ENCODE measurements at regions not wholly inside any gene's neighbourhood (a gene's known extent, or its start where the extent isn't known, plus 50 kb on each side); places are given as distances from the start of the nearest gene placed in this dataset.

- H3K27ac ChIP-seq = no peak overlapping the region
- no peak overlapping the region for H3K4me3 ChIP-seq
Observed at GRCh38 chr2:30046396-30046795, 100.4 kb upstream of the YPEL5 start.

- H3K27ac ChIP-seq = no peak overlapping the region
Observed at GRCh38 chr2:30046979-30047378, 99.8 kb upstream of the YPEL5 start.

GRCh38 chr2:30048636-30049175, 98.1 kb upstream of the YPEL5 start:
- H3K4me3 ChIP-seq = no peak overlapping the region
- no peak overlapping the region for H3K27ac ChIP-seq

More at GRCh38 chr2:30046979-30047378, 99.8 kb upstream of the YPEL5 start:
- no peak overlapping the region for H3K4me3 ChIP-seq

GRCh38 chr2:30055548-30055947, 91.3 kb upstream of the YPEL5 start:
- Histone ChIP-seq H3K4me3 (no peak overlapping the region), H3K27ac (no peak overlapping the region)

- Histone ChIP-seq H3K27ac (no peak overlapping the region), H3K4me3 (no peak overlapping the region)
Observed at GRCh38 chr2:30060562-30060961, 86.2 kb upstream of the YPEL5 start.

DNA sequence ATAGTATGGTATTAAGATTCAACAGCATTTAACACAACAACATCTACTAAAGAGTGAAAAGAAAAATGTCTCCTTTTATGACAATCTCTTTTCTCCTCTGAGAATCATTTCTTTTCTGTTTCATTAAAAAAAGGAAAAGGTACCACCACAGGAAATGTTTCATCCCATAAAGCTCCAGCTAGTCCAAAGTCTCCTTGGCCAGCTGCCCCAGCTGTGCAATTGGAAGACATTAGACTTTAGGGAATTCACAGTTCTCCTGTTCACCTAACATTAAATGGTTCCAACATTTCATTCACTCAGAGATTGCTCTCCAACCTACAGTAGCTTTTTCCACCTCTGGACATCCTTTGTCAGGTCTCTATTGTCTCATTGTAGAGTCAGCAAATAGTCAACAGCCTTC, 78.7 kb upstream of the YPEL5 start:
- Histone ChIP-seq H3K4me3 (no peak overlapping the region), H3K27ac (no peak overlapping the region)

DNA sequence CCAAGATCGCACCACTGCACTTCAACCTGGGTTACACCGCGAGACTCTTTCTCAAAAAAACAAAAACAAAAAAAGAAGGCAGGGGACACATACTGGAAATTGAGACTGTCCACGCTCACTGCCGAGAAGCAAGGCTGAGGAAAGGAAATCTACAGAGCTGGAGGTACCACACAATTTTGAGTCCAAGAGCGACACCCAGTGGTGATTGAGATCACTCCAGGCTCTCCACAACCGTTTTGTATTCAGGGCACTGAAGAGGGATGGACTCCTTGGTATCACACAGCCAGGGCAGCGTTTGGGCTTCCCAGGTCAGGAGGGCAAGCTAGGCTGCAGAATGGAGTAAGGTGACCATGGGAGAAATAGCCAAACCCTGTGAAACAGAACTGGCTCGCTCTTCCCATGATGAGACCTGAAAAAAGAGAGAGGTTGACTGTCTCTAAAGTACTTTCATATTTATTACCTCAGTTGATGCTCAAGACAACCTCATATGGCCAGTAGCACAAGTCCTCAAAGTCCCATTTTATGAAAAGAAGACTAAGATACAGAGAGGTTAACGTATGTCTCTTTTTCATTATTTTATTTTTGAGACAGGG, 74.5 kb upstream of the YPEL5 start:
- H3K27ac ChIP-seq = no peak overlapping the region
- no peak overlapping the region for H3K4me3 ChIP-seq

GRCh38 chr2:30073523-30073922, 73.3 kb upstream of the YPEL5 start:
- no peak overlapping the region for H3K4me3 ChIP-seq
- H3K27ac ChIP-seq = no peak overlapping the region

DNA sequence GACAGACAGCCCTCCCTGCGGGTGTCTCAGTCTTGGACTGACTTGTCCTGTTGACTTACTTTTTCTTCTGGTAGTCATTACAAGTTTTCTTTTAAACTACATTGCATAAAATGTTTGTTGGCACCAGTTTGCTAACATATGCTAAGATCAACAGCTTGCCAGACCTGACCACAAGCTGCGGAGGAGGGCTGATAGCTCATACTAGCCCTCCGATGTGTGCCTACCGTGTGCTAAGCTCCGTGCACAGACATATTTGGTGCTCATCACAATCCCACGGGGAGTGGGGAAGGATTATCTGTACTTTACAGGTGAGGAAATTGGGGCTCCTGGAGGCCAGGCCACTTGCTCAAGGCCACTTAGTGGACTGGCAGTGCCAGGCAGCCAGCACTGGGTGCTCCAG, 72.8 kb upstream of the YPEL5 start:
- H3K27ac ChIP-seq = no peak overlapping the region
- H3K4me3 ChIP-seq = no peak overlapping the region

DNA sequence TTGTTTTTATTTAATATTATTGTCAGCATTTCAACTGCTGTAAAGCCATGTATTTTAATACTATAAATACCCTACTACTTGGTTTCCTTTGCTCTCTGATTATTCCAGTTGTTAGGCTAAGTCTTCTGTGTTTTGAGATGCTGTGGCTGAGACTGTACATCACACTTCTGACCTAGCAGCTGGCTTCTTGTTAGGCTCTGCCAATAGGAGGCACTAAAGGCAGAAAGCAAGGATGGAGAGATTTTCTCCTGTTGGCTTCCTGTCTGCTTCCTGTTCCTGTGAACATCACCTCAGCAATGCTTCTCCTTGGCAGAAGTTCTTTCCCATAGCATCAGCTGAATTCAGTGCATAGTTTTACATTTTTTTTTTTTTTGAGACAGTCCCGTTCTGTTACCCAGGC, 68.3 kb upstream of the YPEL5 start:
- no peak overlapping the region for H3K4me3 ChIP-seq

GRCh38 chr2:30084915-30085314, 61.9 kb upstream of the YPEL5 start:
- H3K4me3 ChIP-seq = no peak overlapping the region

More for the DNA sequence above, 68.3 kb upstream of the YPEL5 start:
- no peak overlapping the region for H3K27ac ChIP-seq

GRCh38 chr2:30089171-30089570, 57.6 kb upstream of the YPEL5 start:
- no peak overlapping the region for H3K27ac ChIP-seq
- no peak overlapping the region for H3K4me3 ChIP-seq

More at GRCh38 chr2:30084915-30085314, 61.9 kb upstream of the YPEL5 start:
- no peak overlapping the region for H3K27ac ChIP-seq

DNA sequence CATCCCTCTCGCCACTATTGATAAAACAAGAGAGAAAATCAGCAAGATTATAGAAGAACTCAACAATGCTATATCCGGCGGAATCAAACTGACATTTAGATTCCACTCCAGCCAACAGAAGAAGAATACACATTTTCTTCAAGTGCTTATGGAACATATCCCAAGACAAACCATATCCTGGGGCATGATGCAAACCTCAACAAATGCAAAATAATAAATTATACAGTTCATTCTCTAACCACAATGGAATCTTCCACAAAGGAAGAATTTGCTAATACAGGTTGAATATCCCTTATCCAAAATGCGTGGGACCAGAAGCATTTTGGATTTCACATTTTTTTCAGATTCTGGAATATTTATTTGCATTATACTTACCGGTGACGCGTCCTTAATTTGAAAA, 51.4 kb upstream of the YPEL5 start:
- H3K4me3 ChIP-seq = no peak overlapping the region

DNA sequence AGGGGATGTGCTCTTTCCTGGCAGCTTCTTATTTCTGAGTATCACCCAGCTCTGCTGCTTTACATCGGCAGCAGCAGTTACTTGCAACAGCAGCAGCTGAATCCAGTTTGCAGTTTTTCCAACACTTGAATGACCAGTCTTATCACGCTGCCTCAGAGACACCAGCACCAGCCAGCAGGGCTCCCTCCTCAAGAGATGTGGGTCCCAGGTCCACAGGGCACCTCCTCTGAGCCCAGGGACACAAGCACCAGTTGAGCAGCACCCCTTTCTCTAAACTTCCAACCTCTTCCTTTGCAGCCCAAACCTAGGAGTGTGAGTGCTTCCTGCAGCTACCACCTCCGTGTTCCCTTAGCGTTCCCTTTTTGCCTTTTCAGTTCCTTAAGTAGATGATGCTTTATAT, 50.4 kb upstream of the YPEL5 start:
- H3K27ac ChIP-seq = no peak overlapping the region
- no peak overlapping the region for H3K4me3 ChIP-seq

More for the DNA sequence above, 51.4 kb upstream of the YPEL5 start:
- no peak overlapping the region for H3K27ac ChIP-seq
